ENCODE measurements at regions not wholly inside any gene's neighbourhood (a gene's known extent, or its start where the extent isn't known, plus 50 kb on each side); places are given as distances from the start of the nearest gene placed in this dataset.
A peak's percentile ranks its signal among the peaks of the same experiment; 100 is the strongest.
"Not testable (repeated sequence)": the region's sequence is repeated elsewhere in the genome, so short reads cannot be mapped to it uniquely, and the experiment has no call there.

DNA sequence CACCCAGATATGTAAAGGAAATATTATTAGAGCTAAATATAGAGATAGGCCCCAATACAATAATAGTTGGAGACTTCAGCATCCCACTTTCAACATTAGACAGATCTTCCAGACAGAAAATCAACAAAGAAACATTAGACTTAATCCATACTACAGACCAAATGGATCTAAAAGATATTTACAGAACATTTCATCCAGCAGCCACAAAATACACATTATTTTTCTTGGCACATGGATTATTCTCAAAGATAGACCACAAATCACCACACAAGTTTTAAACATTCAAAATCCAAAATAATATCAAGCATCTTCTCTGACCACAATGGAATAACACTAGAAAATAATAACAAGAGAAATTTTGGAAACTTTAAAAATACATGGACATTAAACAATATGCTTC lies 1159.1 kb upstream of the CITED2 start:
- Mint-ChIP-seq H3K9me3 (peaks cover 38% of the 10 kb centered on the region), H3K36me3 (ENCODE audit: low read depth) (peaks cover 52% of the 10 kb centered on the region), H3K27ac (peak overlapping the region; percentile 1; the same call in 1 of the 2 replicates), H3K4me3 (no peak overlapping the region), H3K27me3 (ENCODE audit: insufficient read depth) (no peaks in the 10 kb centered on the region), H3K4me1 (ENCODE audit: low read depth) (peaks cover 50% of the 10 kb centered on the region)
- TF ChIP-seq, protein P1, sequence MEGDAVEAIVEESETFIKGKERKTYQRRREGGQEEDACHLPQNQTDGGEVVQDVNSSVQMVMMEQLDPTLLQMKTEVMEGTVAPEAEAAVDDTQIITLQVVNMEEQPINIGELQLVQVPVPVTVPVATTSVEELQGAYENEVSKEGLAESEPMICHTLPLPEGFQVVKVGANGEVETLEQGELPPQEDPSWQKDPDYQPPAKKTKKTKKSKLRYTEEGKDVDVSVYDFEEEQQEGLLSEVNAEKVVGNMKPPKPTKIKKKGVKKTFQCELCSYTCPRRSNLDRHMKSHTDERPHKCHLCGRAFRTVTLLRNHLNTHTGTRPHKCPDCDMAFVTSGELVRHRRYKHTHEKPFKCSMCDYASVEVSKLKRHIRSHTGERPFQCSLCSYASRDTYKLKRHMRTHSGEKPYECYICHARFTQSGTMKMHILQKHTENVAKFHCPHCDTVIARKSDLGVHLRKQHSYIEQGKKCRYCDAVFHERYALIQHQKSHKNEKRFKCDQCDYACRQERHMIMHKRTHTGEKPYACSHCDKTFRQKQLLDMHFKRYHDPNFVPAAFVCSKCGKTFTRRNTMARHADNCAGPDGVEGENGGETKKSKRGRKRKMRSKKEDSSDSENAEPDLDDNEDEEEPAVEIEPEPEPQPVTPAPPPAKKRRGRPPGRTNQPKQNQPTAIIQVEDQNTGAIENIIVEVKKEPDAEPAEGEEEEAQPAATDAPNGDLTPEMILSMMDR (IDR thresholded peaks at IDR 0.05) = no peak
- no peak for DNase-seq

DNA sequence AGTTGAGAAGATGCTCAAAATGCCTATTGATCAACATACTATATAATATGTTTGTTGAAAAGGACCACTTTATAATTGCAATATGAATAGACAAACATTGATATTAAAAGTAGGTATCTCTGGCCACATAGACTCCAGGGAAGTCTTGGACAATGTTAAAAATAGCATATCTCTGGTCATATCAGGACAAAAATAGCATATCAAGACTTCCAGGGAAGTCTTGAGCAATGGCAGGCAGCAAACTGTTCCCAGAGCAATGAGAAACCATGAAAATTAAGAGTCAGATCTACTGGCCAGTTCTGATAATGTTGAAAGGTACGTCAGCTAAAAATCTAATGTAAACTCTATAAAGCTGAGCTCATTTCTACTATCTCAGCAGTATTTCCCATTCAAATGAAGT lies 1130.3 kb upstream of the CITED2 start:
- Mint-ChIP-seq H3K27me3 (ENCODE audit: insufficient read depth) (no peaks in the 10 kb centered on the region), H3K36me3 (ENCODE audit: low read depth) (peaks cover 22% of the 10 kb centered on the region), H3K4me3 (no peak overlapping the region), H3K9me3 (no peaks in the 10 kb centered on the region), H3K4me1 (ENCODE audit: low read depth) (peaks cover 33% of the 10 kb centered on the region), H3K27ac (no peak overlapping the region)
- TF ChIP-seq, protein P1 (IDR thresholded peaks at IDR 0.05) = no peak
- DNase-seq = no peak

DNA sequence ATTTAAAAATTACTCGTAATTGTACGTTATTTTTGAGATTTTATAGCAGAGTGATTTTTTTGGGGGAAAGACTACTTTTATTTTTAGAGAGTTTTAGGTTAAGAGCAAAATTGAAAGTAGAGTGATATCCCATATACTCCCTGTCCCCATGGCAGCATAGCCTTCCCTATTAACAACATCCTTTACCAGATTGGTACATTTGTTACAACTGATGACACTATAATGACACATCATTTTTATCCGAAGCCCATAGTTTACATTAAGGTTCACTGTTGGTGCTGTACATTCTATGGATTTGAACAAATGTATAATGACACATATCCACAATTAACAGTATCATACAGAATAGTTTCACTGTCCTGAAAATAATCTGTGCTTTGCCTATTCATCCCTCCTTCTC lies 1126.4 kb upstream of the CITED2 start:
- no peak overlapping the region for H3K4me3 Mint-ChIP-seq
- peaks cover 40% of the 10 kb centered on the region for H3K4me1 Mint-ChIP-seq (ENCODE audit: low read depth)
- peaks cover 23% of the 10 kb centered on the region for H3K36me3 Mint-ChIP-seq (ENCODE audit: low read depth)
- no peaks in the 10 kb centered on the region for H3K9me3 Mint-ChIP-seq
- peak overlapping the region; percentile 47 for H3K27ac Mint-ChIP-seq
- H3K27me3 Mint-ChIP-seq (ENCODE audit: insufficient read depth) = no peaks in the 10 kb centered on the region
- DNase-seq = no peak
- TF ChIP-seq, protein P1 (IDR thresholded peaks at IDR 0.05) = no peak

DNA sequence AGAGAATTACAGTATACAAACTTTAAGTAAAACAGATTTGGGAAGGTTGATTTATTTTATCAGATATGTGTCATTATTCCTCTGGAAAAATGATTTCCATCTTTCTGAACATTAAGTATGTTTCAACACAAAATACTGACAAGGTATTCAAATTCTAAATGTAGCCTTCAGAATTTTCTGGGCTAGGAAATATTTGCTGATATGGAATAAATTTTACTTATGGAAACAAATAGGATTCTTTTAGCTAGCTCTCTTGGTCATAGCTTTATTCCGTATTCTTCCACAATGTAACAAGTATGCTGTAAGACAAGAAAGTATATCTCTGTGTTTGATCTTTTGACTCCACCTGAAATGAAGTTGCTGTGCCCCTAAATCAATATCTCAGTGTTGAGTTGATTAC lies 1125.2 kb upstream of the CITED2 start:
- TF ChIP-seq, protein P1 (IDR thresholded peaks at IDR 0.05) = no peak
- H3K4me3 Mint-ChIP-seq = no peak overlapping the region
- H3K9me3 Mint-ChIP-seq = peaks cover 2% of the 10 kb centered on the region; the same call in 1 of the 2 replicates
- H3K36me3 Mint-ChIP-seq (ENCODE audit: low read depth) = peaks cover 20% of the 10 kb centered on the region
- peaks cover 39% of the 10 kb centered on the region for H3K4me1 Mint-ChIP-seq (ENCODE audit: low read depth)
- no peaks in the 10 kb centered on the region for H3K27me3 Mint-ChIP-seq (ENCODE audit: insufficient read depth)
- H3K27ac Mint-ChIP-seq = 0 out of 2 replicates have a peak overlapping the region, but pooled peaks have one; percentile 47
- DNase-seq = no peak

DNA sequence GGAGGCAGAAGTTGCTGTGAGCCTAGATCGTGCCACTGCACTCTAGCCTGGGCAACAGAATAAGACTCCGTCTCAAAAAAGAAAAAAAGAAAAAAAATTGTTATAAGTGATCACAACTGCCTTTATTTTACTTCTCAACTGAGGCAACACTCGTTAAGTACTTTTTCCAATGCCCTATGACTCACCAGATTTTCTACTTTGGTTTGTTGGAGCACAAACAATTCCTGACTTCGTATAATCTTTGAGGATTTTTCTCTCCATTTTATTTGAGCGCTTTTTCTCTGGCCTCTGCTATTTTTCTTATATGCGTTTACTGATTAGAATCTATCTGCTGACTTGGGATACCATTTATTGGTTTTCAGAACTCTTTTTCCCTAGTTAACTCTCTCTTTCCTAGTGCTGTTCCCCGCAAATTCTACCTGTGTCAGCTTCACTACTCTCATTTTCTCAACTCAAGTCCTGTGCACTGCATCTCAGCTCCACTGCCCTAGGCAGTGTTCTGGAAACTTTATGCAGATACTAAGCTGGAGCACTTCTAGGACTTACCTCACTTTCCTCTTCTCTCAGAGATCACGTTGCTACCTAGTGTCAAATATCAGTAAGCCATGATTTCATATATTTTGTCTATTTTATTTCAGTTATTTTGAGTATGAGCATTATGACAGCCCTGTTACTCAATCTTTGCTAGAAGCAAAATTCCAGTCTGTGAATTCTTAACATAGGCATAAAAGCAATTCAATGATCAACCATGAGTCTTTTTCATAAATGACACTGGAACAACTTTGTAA lies 1120.1 kb upstream of the CITED2 start:
- H3K4me3 Mint-ChIP-seq = no peak overlapping the region
- TF ChIP-seq, protein P1 (IDR thresholded peaks at IDR 0.05) = no peak
- peaks cover 39% of the 10 kb centered on the region for H3K4me1 Mint-ChIP-seq (ENCODE audit: low read depth)
- no peaks in the 10 kb centered on the region for H3K27me3 Mint-ChIP-seq (ENCODE audit: insufficient read depth)
- peak; percentile 15 for DNase-seq
- peak overlapping the region; percentile 14 for H3K27ac Mint-ChIP-seq
- peaks cover 33% of the 10 kb centered on the region for H3K36me3 Mint-ChIP-seq (ENCODE audit: low read depth)
- peaks cover 5% of the 10 kb centered on the region; the same call in 1 of the 2 replicates for H3K9me3 Mint-ChIP-seq

DNA sequence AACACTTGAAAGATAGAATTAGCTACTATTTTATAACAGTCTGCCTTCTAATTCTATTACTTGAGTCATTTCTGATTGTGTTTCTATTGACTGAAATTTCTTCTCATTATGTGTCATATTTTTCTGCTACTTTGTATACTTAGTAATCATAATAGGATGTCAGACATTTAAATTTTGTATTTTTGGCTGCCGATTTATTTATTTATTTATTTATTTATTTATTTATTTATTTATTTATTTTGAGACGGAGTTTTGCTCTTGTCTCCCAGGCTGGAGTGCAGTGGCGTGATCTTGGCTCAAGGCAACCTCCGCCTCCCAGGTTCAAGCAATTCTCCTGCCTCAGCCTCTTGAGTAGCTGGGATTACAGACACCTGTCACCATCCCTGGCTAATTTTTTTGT lies 1119.0 kb upstream of the CITED2 start:
- Mint-ChIP-seq H3K9me3 (peaks cover 11% of the 10 kb centered on the region), H3K4me1 (ENCODE audit: low read depth) (peaks cover 34% of the 10 kb centered on the region), H3K36me3 (ENCODE audit: low read depth) (peaks cover 37% of the 10 kb centered on the region)
- DNase-seq; H3K4me3 Mint-ChIP-seq; H3K27me3 Mint-ChIP-seq (ENCODE audit: insufficient read depth); H3K27ac Mint-ChIP-seq: not testable (repeated sequence)

All from HFFc6 (cell line).